Breast epithelium (tissue), 4 donors: ENCODE measurements at regions not wholly inside any gene's neighbourhood (a gene's known extent, or its start where the extent isn't known, plus 50 kb on each side); places are given as distances from the start of the nearest gene placed in this dataset.
"Not testable (repeated sequence)": the region's sequence is repeated elsewhere in the genome, so short reads cannot be mapped to it uniquely, and the experiment has no call there.

Experiments used
- DNase-seq, 2 donors: peaks; one replicate each; pipeline ENCODE4 v3.0.0-alpha.2; 2019; ENCODE audit warnings: low spot score in 2 of 2
- H3K27ac ChIP-seq, 2 donors: fragments of 200-600 bp; sonication (generic) in 1 of 2; one replicate each; pipeline ENCODE4 v1.5.1; 2016 to 2019; ENCODE audit warnings: mild to moderate bottlenecking in 1 of 2
- H3K27me3 ChIP-seq, 2 donors: fragments of 200-600 bp; sonication (generic) in 1 of 2; one replicate each; pipeline versions ENCODE4 v1.5.1 to v1.6.0; 2017 to 2019; ENCODE audit warnings: control low read depth in 1 of 2, mild to moderate bottlenecking in 1 of 2
- H3K36me3 ChIP-seq: fragments of 200-600 bp; one replicate; pipeline ENCODE4 v1.5.1; 2019
- H3K4me1 ChIP-seq, 2 donors: fragments of 200-600 bp; sonication (generic); one replicate each; pipeline ENCODE4 v1.5.1; 2016 to 2019; ENCODE audit warnings: control low read depth in 1 of 2
- H3K4me3 ChIP-seq, 3 donors: fragments of 200-600 bp; sonication (generic); 1 replicate in 2 of 3; 2 replicates in 1 of 3; pipeline ENCODE4 v1.5.1; 2016 to 2019; ENCODE audit warnings: mild to moderate bottlenecking in 3 of 3, moderate library complexity in 2 of 3
- H3K9me3 ChIP-seq, 2 donors: fragments of 200-600 bp; sonication (generic) in 1 of 2; one replicate each; pipeline ENCODE4 v1.5.1; 2016 to 2019; ENCODE audit warnings: control low read depth in 1 of 2
- POLR2A ChIP-seq: fragments of 450-650 bp; IDR thresholded peaks from one replicate; pipeline ENCODE4 v1.6.1; 2016; ENCODE audit warnings: antibody characterized with exemption, mild to moderate bottlenecking, moderate library complexity
- POLR2AphosphoS5 ChIP-seq, 3 donors: sonication (generic); formaldehyde crosslinking; IDR thresholded peaks; one replicate each; pipeline ENCODE4 v1.6.1; 2017; ENCODE audit warnings: antibody characterized with exemption in 3 of 3
- intact Hi-C: fragments of 100-400 bp; cut with DNase I; formaldehyde crosslinking; loops from one replicate; pipeline ENCODE4 v1.15.1; 2023; ENCODE audit warnings: low total_unique reads
- TF ChIP-seq, protein P1 (sequence below), 3 donors: fragments of 450-650 bp; IDR thresholded peaks; one replicate each; pipeline ENCODE4 v1.5.1; 2016 to 2017; ENCODE audit warnings: antibody characterized with exemption in 3 of 3, mild to moderate bottlenecking in 3 of 3, moderate library complexity in 3 of 3

DNA sequence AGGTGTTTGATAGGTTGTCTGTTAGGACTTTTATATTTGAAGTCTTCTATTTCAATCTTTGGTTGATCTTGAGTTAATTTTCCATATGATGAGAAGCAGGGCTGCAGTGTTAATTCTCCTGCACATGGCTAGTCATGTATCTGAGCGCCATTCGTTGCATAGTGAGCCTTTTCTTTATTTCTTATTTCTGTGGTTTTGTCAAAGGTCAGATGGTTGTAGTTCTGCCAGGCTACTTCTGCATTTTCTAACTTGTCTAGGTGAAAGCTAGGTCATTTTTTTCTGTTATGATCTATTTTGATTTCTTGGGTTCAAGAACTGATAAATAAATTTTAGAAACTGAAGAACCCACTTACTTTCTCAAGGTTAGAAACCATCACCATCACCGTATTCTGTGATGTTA lies 56.7 kb downstream of the CCDC74A start:
- Histone ChIP-seq H3K4me3 (no peak overlapping the region), H3K36me3 (no peaks in the 10 kb centered on the region), H3K27me3 (no peaks in the 10 kb centered on the region), H3K27ac (no peak overlapping the region), H3K9me3 (no peaks in the 10 kb centered on the region), H3K4me1 (no peaks in the 10 kb centered on the region)
- no peak for DNase-seq
- intact Hi-C loops = no loop called here
- TF ChIP-seq, protein P1, sequence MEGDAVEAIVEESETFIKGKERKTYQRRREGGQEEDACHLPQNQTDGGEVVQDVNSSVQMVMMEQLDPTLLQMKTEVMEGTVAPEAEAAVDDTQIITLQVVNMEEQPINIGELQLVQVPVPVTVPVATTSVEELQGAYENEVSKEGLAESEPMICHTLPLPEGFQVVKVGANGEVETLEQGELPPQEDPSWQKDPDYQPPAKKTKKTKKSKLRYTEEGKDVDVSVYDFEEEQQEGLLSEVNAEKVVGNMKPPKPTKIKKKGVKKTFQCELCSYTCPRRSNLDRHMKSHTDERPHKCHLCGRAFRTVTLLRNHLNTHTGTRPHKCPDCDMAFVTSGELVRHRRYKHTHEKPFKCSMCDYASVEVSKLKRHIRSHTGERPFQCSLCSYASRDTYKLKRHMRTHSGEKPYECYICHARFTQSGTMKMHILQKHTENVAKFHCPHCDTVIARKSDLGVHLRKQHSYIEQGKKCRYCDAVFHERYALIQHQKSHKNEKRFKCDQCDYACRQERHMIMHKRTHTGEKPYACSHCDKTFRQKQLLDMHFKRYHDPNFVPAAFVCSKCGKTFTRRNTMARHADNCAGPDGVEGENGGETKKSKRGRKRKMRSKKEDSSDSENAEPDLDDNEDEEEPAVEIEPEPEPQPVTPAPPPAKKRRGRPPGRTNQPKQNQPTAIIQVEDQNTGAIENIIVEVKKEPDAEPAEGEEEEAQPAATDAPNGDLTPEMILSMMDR (IDR thresholded peaks at IDR 0.05) = no peak
- TF ChIP-seq POLR2AphosphoS5 (IDR thresholded peaks at IDR 0.05) = no peak
- no peak for TF ChIP-seq POLR2A

DNA sequence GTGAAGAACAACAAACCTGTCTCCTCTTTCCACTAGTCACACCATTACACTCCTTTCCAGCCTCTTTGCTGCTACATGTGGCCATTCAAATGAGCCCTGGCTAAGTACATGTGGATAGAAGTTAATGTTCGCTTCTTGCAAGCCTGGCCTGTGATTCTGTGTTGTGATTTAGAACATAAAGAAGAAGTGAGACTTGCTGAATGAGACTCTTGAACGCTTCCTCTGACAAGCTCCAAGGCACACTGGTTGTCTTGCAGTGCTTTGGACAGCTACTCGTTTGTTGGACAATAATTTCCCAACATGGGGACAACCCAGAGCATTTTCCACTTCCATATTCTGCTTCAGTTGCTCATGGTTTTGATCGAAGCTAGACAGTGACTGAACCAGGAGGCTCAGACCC lies 57.3 kb downstream of the CCDC74A start:
- H3K27me3 ChIP-seq = no peaks in the 10 kb centered on the region
- TF ChIP-seq POLR2A = no peak
- H3K27ac ChIP-seq = no peak overlapping the region
- H3K4me3 ChIP-seq = no peak overlapping the region
- H3K36me3 ChIP-seq = no peaks in the 10 kb centered on the region
- no peak for DNase-seq
- intact Hi-C loops = no loop called here
- H3K4me1 ChIP-seq = no peaks in the 10 kb centered on the region
- no peaks in the 10 kb centered on the region for H3K9me3 ChIP-seq

DNA sequence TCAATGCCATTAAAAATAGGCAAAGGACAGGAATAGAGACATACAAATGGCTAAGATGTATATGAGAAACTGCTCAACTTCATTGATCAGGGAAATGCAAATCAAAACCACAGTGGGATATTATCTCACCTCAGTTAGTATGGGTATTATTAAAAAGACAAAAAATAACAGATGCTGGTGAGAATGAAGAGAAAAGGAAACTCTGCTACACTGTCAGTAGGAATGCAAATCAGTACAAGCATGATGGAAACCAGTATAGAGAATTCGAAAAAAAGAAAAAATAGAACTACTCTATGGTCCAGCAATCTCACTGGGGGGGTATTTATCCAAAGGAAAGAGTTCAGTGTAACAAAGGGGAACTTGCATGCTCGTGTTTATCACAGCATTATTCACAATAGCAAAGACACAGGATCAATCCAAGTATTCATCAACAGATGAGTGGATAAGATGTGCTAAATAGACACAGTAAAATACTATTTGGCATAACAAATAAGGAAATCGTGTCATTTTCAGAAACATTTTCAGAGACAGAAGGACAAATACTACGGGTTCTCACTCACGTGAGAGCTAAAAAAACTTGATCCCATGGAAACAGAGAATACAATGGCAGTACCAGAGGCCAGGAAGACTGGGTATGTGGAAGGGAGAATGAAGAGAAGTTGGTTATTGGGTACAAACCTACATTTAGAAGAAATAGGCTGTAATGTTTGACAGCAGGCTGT lies 60.6 kb downstream of the CCDC74A start:
- no peak for TF ChIP-seq POLR2AphosphoS5 (IDR thresholded peaks at IDR 0.05)
- TF ChIP-seq, protein P1 (IDR thresholded peaks at IDR 0.05) = no peak
- TF ChIP-seq POLR2A = no peak
- H3K4me1 ChIP-seq = no peaks in the 10 kb centered on the region
- intact Hi-C loops = no loop called here

DNA sequence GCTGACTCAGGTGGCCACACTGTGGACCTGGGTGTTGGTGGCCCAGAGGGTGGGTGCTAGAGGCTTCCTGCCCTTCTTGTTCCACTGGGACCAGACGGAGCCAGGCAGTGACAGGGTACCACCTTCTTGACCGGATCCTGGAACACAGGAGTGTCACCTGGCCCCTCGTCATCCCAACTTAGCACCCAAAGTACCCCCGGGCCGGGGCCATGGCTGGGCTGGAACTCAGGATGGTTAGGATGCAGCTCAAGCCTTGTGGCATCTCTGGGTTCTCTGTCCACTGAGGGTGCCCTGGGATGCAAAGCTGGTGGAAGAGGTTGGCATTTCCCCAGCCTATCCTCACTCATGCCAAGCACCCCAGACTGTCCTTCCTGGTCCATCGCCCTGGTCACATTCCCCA lies 61.4 kb downstream of the CCDC74A start:
- H3K36me3 ChIP-seq, H3K4me1 ChIP-seq, H3K9me3 ChIP-seq, H3K27ac ChIP-seq, H3K27me3 ChIP-seq, H3K4me3 ChIP-seq, intact Hi-C loops, DNase-seq: not testable (repeated sequence)

More for the DNA sequence above, 60.6 kb downstream of the CCDC74A start:
- Histone ChIP-seq H3K27me3 (no peaks in the 10 kb centered on the region), H3K27ac (no peak overlapping the region), H3K4me3 (no peak overlapping the region), H3K36me3 (no peaks in the 10 kb centered on the region), H3K9me3 (no peaks in the 10 kb centered on the region)
- no peak for DNase-seq

DNA sequence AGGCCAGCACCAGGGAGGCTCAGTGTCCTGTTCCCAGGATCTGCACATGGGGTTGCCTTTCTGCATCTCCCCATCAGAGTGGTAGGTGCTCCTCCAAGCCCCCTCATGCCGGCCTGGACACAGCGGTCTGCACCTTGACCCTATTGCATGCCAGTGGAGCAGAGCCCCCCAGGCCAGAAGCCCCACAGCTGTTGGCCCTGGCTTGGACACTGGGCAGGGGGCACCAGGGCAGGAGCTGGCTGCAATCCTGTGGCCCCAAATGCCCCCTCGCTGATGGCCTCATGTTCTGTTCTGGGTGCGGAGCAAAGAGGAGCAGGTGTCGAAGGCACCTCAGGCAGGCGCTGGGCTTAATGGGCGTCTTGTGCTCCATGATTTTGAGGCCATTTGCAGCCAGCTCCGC lies 62.7 kb downstream of the CCDC74A start:
- intact Hi-C loops = no loop called here
- H3K36me3 ChIP-seq = no peaks in the 10 kb centered on the region
- H3K27ac ChIP-seq = no peak overlapping the region
- no peak overlapping the region for H3K4me3 ChIP-seq
- no peaks in the 10 kb centered on the region for H3K4me1 ChIP-seq
- no peak for DNase-seq
- TF ChIP-seq, protein P1 (IDR thresholded peaks at IDR 0.05) = no peak
- TF ChIP-seq POLR2A = no peak
- TF ChIP-seq POLR2AphosphoS5 (IDR thresholded peaks at IDR 0.05) = no peak
- no peaks in the 10 kb centered on the region for H3K27me3 ChIP-seq
- H3K9me3 ChIP-seq = no peaks in the 10 kb centered on the region

DNA sequence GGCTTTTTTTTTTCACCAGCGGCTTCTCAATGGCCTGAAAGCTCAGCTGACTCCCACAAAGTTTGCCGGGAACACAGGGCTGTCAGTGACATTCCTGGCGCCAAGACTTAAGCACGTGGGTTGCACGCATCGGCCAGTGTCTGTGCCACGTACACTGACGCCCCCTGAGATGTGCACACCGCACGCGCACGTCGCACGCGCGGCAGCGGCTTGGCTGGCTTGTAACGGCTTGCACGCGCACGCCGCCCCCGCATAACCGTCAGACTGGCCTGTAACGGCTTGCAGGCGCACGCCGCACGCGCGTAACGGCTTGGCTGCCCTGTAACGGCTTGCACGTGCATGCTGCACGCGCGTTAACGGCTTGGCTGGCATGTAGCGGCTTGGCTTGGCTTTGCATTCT lies 63.2 kb downstream of the CCDC74A start:
- H3K27me3 ChIP-seq = no peaks in the 10 kb centered on the region
- intact Hi-C loops = no loop called here
- no peak overlapping the region for H3K27ac ChIP-seq
- no peaks in the 10 kb centered on the region for H3K9me3 ChIP-seq
- H3K4me3 ChIP-seq = no peak overlapping the region
- TF ChIP-seq POLR2A (no peak), POLR2AphosphoS5 (IDR thresholded peaks at IDR 0.05) (no peak)
- TF ChIP-seq, protein P1 (IDR thresholded peaks at IDR 0.05) = no peak
- H3K36me3 ChIP-seq = no peaks in the 10 kb centered on the region
- no peak for DNase-seq
- H3K4me1 ChIP-seq = no peaks in the 10 kb centered on the region

DNA sequence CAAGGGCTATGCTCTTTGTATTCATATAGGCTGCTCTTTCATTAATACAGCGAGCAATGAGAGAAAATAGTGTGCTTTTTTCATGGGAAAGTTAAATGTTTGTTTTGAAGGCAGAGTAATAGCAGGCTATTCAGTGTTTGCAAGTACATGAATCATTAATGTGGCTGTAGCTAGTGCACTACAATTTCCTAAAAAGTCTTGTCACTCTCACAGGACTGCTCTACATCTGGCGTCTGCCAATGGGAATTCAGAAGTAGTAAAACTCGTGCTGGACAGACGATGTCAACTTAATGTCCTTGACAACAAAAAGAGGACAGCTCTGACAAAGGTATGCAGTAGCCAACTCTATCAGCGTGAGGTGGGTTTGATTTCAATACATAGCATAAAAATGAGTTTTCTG lies 68.9 kb downstream of the CCDC74A start:
- intact Hi-C loops, DNase-seq, H3K9me3 ChIP-seq, H3K27me3 ChIP-seq, H3K4me3 ChIP-seq, H3K27ac ChIP-seq, H3K4me1 ChIP-seq, H3K36me3 ChIP-seq: not testable (repeated sequence)

DNA sequence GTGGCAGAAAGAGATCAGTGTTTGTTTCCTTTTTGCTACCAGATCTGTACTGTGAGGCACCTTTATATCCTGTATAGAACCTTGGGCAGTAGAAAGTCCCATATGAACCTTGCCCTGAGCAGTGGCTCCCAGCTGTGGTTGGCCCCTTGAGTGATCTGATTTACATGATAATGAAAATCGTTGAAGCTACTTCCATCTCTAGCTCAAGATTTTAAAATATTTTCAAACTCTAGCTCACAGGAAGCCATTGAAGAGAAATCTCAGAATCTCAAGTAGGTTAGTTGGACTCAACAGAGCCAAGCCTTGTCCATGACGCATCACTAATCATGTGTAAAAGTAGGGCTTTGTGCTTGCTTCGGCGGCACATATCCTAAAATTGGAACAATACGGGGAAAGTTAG lies 74.8 kb downstream of the CCDC74A start:
- H3K36me3 ChIP-seq, H3K9me3 ChIP-seq, DNase-seq, H3K4me3 ChIP-seq, H3K27me3 ChIP-seq, H3K4me1 ChIP-seq, H3K27ac ChIP-seq, intact Hi-C loops: not testable (repeated sequence)

DNA sequence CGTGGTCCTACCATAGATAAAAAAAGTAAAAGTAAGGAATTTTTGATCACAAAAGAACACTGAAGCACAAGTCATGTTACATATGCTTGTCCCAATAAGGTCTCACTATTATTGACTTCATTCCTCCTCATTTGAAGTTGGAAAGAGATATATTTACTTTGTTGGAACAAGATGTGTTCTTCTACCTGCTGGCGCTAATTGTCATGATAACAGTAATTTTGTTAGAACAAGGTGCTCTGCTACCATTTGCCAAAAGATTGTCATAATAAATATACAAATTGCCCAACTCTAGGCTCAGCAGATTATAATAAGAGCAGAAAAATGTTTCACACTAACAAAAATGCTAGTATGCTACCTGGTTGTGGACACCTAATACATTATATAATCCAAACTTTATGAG lies 77.0 kb downstream of the CCDC74A start:
- H3K4me1 ChIP-seq, H3K27me3 ChIP-seq, H3K4me3 ChIP-seq, DNase-seq, H3K27ac ChIP-seq, H3K9me3 ChIP-seq, intact Hi-C loops, H3K36me3 ChIP-seq: not testable (repeated sequence)
